Ishikawa (cell line): ENCODE measurements at regions not wholly inside any gene's neighbourhood (a gene's known extent, or its start where the extent isn't known, plus 50 kb on each side); places are given as distances from the start of the nearest gene placed in this dataset.

Experiments used
- CEBPB ChIP-seq: IDR thresholded peaks from 2 replicates; pipeline ENCODE4 v1.6.1; 2012
- CREB1 ChIP-seq: IDR thresholded peaks from 2 replicates; pipeline ENCODE4 v1.6.1; 2012; ENCODE audit warnings: low read depth
- EGR1 ChIP-seq: IDR thresholded peaks from 2 replicates; pipeline ENCODE4 v1.6.1; 2012
- EP300 ChIP-seq: IDR thresholded peaks from 2 replicates; pipeline ENCODE4 v1.6.1; 2012; ENCODE audit warnings: borderline replicate concordance
- FOXM1 ChIP-seq: IDR thresholded peaks from 2 replicates; pipeline ENCODE4 v1.6.1; 2012; ENCODE audit warnings: low read depth, borderline replicate concordance
- MAX ChIP-seq: IDR thresholded peaks from 2 replicates; pipeline ENCODE4 v1.6.1; 2012
- NFIC ChIP-seq: IDR thresholded peaks from 2 replicates; pipeline ENCODE4 v1.6.1; 2012
- RAD21 ChIP-seq: IDR thresholded peaks from 2 replicates; pipeline ENCODE4 v1.6.1; 2012; ENCODE audit warnings: low read depth
- REST ChIP-seq: IDR thresholded peaks from 2 replicates; pipeline ENCODE4 v1.6.1; 2012; ENCODE audit warnings: low read depth, mild to moderate bottlenecking
- TAF1 ChIP-seq: IDR thresholded peaks from 2 replicates; pipeline ENCODE4 v1.6.1; 2012; ENCODE audit warnings: low read depth, mild to moderate bottlenecking
- TCF12 ChIP-seq: IDR thresholded peaks from 2 replicates; pipeline ENCODE4 v1.6.1; 2012; ENCODE audit warnings: low read depth
- TEAD4 ChIP-seq: IDR thresholded peaks from 2 replicates; pipeline ENCODE4 v1.6.1; 2012
- USF1 ChIP-seq: IDR thresholded peaks from 2 replicates; pipeline ENCODE4 v1.6.1; 2012
- YY1 ChIP-seq: IDR thresholded peaks from 2 replicates; pipeline ENCODE4 v1.6.1; 2012; ENCODE audit warnings: low read depth
- ZBTB7A ChIP-seq: IDR thresholded peaks from 2 replicates; pipeline ENCODE4 v1.6.1; 2012; ENCODE audit warnings: low read depth

- TF ChIP-seq MAX (no peak), RAD21 (peak; percentile 57), YY1 (no peak), EGR1 (no peak), TEAD4 (no peak)
These were observed 87.0 kb downstream of the PLSCR2 start for GRCh38 chr3:146382386-146382785.

GRCh38 chr3:146380046-146380445, 89.3 kb downstream of the PLSCR2 start:
- TF ChIP-seq RAD21: no peak
- no peak for TF ChIP-seq EP300
- TF ChIP-seq TCF12: no peak
- TF ChIP-seq EGR1: no peak
- TF ChIP-seq CREB1: no peak
- TF ChIP-seq USF1: no peak
- TF ChIP-seq NFIC: no peak

- no peak for TF ChIP-seq MAX
- no peak for TF ChIP-seq EGR1
- TF ChIP-seq REST: no peak
- TF ChIP-seq CREB1: no peak
- TF ChIP-seq TCF12: no peak
- no peak for TF ChIP-seq CEBPB
- TF ChIP-seq ZBTB7A: no peak
- no peak for TF ChIP-seq YY1
These were observed 94.1 kb downstream of the PLSCR2 start for GRCh38 chr3:146375219-146375618.

GRCh38 chr3:146374146-146374545, 95.2 kb downstream of the PLSCR2 start:
- no peak for TF ChIP-seq REST

- TF ChIP-seq REST (no peak), TCF12 (no peak), TEAD4 (no peak), RAD21 (no peak), FOXM1 (no peak), CREB1 (no peak), CEBPB (no peak), NFIC (no peak), USF1 (no peak), EGR1 (no peak), EP300 (no peak), MAX (no peak), YY1 (no peak), TAF1 (no peak), ZBTB7A (no peak)
These were observed 97.5 kb downstream of the PLSCR2 start for GRCh38 chr3:146371902-146372301.
